Lower lobe of right lung (tissue), 2 donors: ENCODE measurements at regions not wholly inside any gene's neighbourhood (a gene's known extent, or its start where the extent isn't known, plus 50 kb on each side); places are given as distances from the start of the nearest gene placed in this dataset.
"Not testable (repeated sequence)": the region's sequence is repeated elsewhere in the genome, so short reads cannot be mapped to it uniquely, and the experiment has no call there.

Experiments
- ATAC-seq, 2 donors: fragments of 200-7000 bp; cut with Tn5 transposase; one replicate each; pipeline ENCODE4 v1.9.1; 2020 to 2022; ENCODE audit warnings: mild to moderate bottlenecking in 2 of 2, moderate library complexity in 2 of 2
- DNase-seq: peaks from one replicate; pipeline ENCODE4 v3.0.0-alpha.2; 2020
- H3K27ac ChIP-seq: fragments of 200-600 bp; one replicate; pipeline ENCODE4 v1.8.0; 2022
- H3K27me3 ChIP-seq: fragments of 200-600 bp; one replicate; pipeline ENCODE4 v1.8.0; 2022; ENCODE audit warnings: low read depth
- H3K36me3 ChIP-seq: fragments of 200-600 bp; one replicate; pipeline ENCODE4 v1.8.0; 2022; ENCODE audit warnings: mild to moderate bottlenecking
- H3K4me1 ChIP-seq: fragments of 200-600 bp; one replicate; pipeline ENCODE4 v1.8.0; 2022
- H3K4me3 ChIP-seq: fragments of 200-600 bp; one replicate; pipeline ENCODE4 v1.8.0; 2022; ENCODE audit warnings: mild to moderate bottlenecking
- H3K9me3 ChIP-seq: fragments of 200-600 bp; one replicate; pipeline ENCODE4 v1.8.0; 2022
- CTCF ChIP-seq: fragments of 200-600 bp; IDR thresholded peaks from one replicate; pipeline ENCODE4 v1.8.0; 2022; ENCODE audit warnings: antibody characterized with exemption, mild to moderate bottlenecking
- intact Hi-C: fragments of 100-400 bp; cut with DNase I; formaldehyde crosslinking; loops from one replicate; pipeline ENCODE4 v1.11.0; 2022
- donor health status: DM: no; HTN: yes; CAD: no; lungs with severe emphysema.

- TF ChIP-seq CTCF = no peak
- Histone ChIP-seq H3K36me3 (no peaks in the 10 kb centered on the region), H3K9me3 (no peaks in the 10 kb centered on the region), H3K27me3 (no peaks in the 10 kb centered on the region), H3K4me1 (no peaks in the 10 kb centered on the region), H3K27ac (no peak overlapping the region), H3K4me3 (no peak overlapping the region)
- no peak for ATAC-seq
- no peak for DNase-seq
- intact Hi-C loops = no loop called here
Observed at GRCh38 chr6:167669553-167669849, 157.2 kb upstream of the AFDN start.

- intact Hi-C loops = no loop called here
- no peaks in the 10 kb centered on the region for H3K9me3 ChIP-seq
- no peaks in the 10 kb centered on the region for H3K27me3 ChIP-seq
- TF ChIP-seq CTCF = no peak
- ATAC-seq (no peak), DNase-seq (no peak)
- H3K27ac ChIP-seq = no peak overlapping the region
- no peaks in the 10 kb centered on the region for H3K36me3 ChIP-seq
- no peak overlapping the region for H3K4me3 ChIP-seq
- H3K4me1 ChIP-seq = no peaks in the 10 kb centered on the region
Observed at GRCh38 chr6:167669870-167670802, 156.6 kb upstream of the AFDN start.

GRCh38 chr6:167670938-167671338 is 155.8 kb upstream of the AFDN start:
- intact Hi-C loops = no loop called here
- no peak for ATAC-seq

GRCh38 chr6:167671379-167671976 is 155.2 kb upstream of the AFDN start:
- intact Hi-C loops, H3K36me3 ChIP-seq, H3K4me3 ChIP-seq, H3K27me3 ChIP-seq, H3K9me3 ChIP-seq, DNase-seq, H3K27ac ChIP-seq, ATAC-seq, H3K4me1 ChIP-seq: not testable (repeated sequence)

More at GRCh38 chr6:167670938-167671338, 155.8 kb upstream of the AFDN start:
- Histone ChIP-seq H3K4me1 (peaks cover 4% of the 10 kb centered on the region), H3K27me3 (no peaks in the 10 kb centered on the region), H3K4me3 (no peak overlapping the region), H3K27ac (no peak overlapping the region), H3K9me3 (no peaks in the 10 kb centered on the region), H3K36me3 (no peaks in the 10 kb centered on the region)
- no peak for DNase-seq
- TF ChIP-seq CTCF = no peak

- DNase-seq = no peak
- intact Hi-C loops = no loop called here
- H3K4me3 ChIP-seq = no peak overlapping the region
Observed at GRCh38 chr6:167671977-167672687, 154.6 kb upstream of the AFDN start.

More at GRCh38 chr6:167671977-167672687, 154.6 kb upstream of the AFDN start:
- no peak for ATAC-seq
- Histone ChIP-seq H3K36me3 (no peaks in the 10 kb centered on the region), H3K27ac (no peak overlapping the region), H3K9me3 (no peaks in the 10 kb centered on the region), H3K4me1 (peaks cover 16% of the 10 kb centered on the region), H3K27me3 (peaks cover 4% of the 10 kb centered on the region)
- TF ChIP-seq CTCF = no peak
